HEK293 (cell line): ENCODE measurements at regions not wholly inside any gene's neighbourhood (a gene's known extent, or its start where the extent isn't known, plus 50 kb on each side); places are given as distances from the start of the nearest gene placed in this dataset.

ENCODE experiments used
- KLF1 ChIP-seq: fragments of 450-650 bp; formaldehyde crosslinking; IDR thresholded peaks from 2 replicates; pipeline ENCODE4 v1.5.1; 2016; ENCODE audit warnings: missing biosample characterization, missing genetic modification characterization
- YY1 ChIP-seq: fragments of 450-650 bp; formaldehyde crosslinking; IDR thresholded peaks from 2 replicates; pipeline ENCODE4 v1.5.1; 2018; ENCODE audit warnings: missing biosample characterization, missing genetic modification characterization
- ZNF404 ChIP-seq: fragments of 450-650 bp; formaldehyde crosslinking; IDR thresholded peaks from 2 replicates; pipeline ENCODE4 v1.5.1; 2017; ENCODE audit warnings: missing biosample characterization, missing genetic modification characterization
- ZNF530 ChIP-seq: fragments of 450-650 bp; formaldehyde crosslinking; IDR thresholded peaks from 2 replicates; pipeline ENCODE4 v1.5.1; 2016; ENCODE audit warnings: low read depth, missing biosample characterization, missing genetic modification characterization
- ZSCAN16 ChIP-seq: fragments of 450-650 bp; formaldehyde crosslinking; IDR thresholded peaks from 2 replicates; pipeline ENCODE4 v1.5.1; 2016; ENCODE audit warnings: missing biosample characterization, missing genetic modification characterization
- TF ChIP-seq, protein P1 (sequence below): fragments of 450-650 bp; formaldehyde crosslinking; IDR thresholded peaks from 2 replicates; pipeline ENCODE4 v1.5.1; 2016; ENCODE audit warnings: missing biosample characterization, missing genetic modification characterization

DNA sequence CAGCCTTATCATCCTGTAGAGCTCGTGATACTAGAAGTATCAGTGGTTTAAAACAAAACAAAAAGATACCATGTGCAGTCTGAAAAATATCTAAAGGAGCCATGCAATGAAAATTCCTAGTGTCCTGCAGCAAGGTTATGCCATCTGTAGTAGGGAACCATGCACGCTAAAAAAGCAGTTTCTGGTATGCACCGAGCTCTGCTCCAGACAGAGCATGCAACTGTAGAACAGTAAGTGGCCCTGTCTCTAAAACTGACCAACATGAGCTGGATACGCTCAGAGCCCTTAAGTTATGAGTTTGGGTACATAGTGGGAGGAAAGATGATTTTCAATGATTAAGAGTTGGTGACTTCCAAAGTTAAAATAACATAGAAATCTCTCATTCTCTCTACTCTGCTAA is 159.3 kb upstream of the ADAMTS5 start:
- no peak for TF ChIP-seq YY1 (tag by site-specific recombination)
- no peak for TF ChIP-seq KLF1 (tag by site-specific recombination)
- TF ChIP-seq ZNF530 (tag by site-specific recombination): no peak
- TF ChIP-seq ZNF404 (tag by site-specific recombination): no peak
- TF ChIP-seq, protein P1, sequence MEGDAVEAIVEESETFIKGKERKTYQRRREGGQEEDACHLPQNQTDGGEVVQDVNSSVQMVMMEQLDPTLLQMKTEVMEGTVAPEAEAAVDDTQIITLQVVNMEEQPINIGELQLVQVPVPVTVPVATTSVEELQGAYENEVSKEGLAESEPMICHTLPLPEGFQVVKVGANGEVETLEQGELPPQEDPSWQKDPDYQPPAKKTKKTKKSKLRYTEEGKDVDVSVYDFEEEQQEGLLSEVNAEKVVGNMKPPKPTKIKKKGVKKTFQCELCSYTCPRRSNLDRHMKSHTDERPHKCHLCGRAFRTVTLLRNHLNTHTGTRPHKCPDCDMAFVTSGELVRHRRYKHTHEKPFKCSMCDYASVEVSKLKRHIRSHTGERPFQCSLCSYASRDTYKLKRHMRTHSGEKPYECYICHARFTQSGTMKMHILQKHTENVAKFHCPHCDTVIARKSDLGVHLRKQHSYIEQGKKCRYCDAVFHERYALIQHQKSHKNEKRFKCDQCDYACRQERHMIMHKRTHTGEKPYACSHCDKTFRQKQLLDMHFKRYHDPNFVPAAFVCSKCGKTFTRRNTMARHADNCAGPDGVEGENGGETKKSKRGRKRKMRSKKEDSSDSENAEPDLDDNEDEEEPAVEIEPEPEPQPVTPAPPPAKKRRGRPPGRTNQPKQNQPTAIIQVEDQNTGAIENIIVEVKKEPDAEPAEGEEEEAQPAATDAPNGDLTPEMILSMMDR: no peak
- TF ChIP-seq ZSCAN16 (tag by site-specific recombination): no peak
